Prostate gland (tissue), 2 donors: ENCODE measurements at regions not wholly inside any gene's neighbourhood (a gene's known extent, or its start where the extent isn't known, plus 50 kb on each side); places are given as distances from the start of the nearest gene placed in this dataset.

Source experiments
- POLR2AphosphoS5 ChIP-seq: sonication (generic); formaldehyde crosslinking; IDR thresholded peaks from one replicate; pipeline ENCODE4 v1.6.1; 2017; ENCODE audit warnings: antibody characterized with exemption
- TF ChIP-seq, protein P1 (sequence below), 4 experiments: fragments of 200-600 bp in 2 of 4; fragments of 450-650 bp in 2 of 4; sonication (generic) in 2 of 4; IDR thresholded peaks; 1 replicate in 3 of 4; 2 replicates in 1 of 4; pipeline ENCODE4 v1.5.1; 2016 to 2019; ENCODE audit warnings: antibody characterized with exemption in 4 of 4, mild to moderate bottlenecking in 2 of 4, moderate library complexity in 2 of 4

DNA sequence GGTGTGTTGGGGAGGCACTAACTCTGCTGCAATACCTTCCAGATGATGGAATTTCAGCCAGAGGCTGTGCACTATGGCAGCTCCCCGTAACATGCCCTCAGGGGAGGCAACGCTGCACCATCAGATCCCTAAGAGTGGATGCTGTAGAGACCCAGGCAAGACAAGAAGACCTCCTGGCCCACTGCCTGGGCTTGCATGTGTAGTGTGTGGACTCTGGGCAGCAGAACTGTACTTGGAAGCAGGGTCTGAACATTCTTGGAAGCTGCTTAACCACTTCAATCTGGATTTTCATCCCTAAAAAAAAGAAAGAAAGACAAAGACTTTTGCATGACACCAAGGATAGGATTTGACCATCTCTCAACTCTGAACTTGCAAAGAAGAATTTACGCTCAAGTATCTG is 297.5 kb upstream of the NRP1 start:
- TF ChIP-seq, protein P1, sequence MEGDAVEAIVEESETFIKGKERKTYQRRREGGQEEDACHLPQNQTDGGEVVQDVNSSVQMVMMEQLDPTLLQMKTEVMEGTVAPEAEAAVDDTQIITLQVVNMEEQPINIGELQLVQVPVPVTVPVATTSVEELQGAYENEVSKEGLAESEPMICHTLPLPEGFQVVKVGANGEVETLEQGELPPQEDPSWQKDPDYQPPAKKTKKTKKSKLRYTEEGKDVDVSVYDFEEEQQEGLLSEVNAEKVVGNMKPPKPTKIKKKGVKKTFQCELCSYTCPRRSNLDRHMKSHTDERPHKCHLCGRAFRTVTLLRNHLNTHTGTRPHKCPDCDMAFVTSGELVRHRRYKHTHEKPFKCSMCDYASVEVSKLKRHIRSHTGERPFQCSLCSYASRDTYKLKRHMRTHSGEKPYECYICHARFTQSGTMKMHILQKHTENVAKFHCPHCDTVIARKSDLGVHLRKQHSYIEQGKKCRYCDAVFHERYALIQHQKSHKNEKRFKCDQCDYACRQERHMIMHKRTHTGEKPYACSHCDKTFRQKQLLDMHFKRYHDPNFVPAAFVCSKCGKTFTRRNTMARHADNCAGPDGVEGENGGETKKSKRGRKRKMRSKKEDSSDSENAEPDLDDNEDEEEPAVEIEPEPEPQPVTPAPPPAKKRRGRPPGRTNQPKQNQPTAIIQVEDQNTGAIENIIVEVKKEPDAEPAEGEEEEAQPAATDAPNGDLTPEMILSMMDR (IDR thresholded peaks at IDR 0.05) = no peak
- no peak for TF ChIP-seq POLR2AphosphoS5
